NCI-H2081 (cell line): ENCODE measurements at regions not wholly inside any gene's neighbourhood (a gene's known extent, or its start where the extent isn't known, plus 50 kb on each side); places are given as distances from the start of the nearest gene placed in this dataset.

ENCODE experiments used
- DNase-seq, 2 experiments: peaks; one replicate each; lab custom pipeline; 2025; lab: John Stamatoyannopoulos, UW

DNA sequence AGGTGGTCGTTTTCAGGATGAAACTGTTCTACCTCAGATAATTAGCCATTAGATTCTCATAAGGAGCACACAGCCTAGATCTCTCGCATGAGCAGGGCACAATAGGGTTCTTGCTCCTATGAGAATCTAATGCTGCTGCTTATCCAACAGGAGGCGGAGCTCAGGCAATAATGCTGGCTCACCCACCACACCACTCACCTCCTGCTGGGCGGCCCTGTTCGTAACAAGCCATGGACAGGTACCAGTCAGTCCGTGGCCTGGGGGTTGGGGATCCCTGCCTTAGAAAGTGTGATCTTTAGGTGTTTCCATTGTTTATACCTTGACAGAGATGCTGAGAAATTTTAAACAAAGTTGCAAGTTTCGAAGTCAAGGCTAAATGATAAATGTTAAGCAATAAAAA lies 344.6 kb upstream of the HTR2A start:
- no peak for DNase-seq

DNA sequence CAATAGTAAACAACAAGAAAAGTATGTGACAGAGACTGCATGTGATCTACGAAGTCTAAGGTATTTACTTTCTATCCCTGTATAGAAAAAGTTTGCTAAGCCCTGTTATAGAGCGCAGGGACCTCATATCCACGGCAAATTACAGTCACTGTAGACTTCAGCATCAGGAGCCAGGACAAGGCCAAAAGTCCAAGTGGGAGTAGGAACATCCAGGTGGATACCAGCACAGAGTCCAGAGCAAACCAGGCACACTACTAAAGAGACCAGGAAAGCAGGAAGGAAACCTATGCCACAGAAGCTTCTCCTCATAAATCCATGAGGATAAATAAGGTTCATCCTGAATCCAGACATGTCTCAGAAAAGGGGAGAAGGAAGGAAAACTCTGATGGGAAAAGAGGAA lies 342.2 kb upstream of the HTR2A start:
- no peak for DNase-seq

DNA sequence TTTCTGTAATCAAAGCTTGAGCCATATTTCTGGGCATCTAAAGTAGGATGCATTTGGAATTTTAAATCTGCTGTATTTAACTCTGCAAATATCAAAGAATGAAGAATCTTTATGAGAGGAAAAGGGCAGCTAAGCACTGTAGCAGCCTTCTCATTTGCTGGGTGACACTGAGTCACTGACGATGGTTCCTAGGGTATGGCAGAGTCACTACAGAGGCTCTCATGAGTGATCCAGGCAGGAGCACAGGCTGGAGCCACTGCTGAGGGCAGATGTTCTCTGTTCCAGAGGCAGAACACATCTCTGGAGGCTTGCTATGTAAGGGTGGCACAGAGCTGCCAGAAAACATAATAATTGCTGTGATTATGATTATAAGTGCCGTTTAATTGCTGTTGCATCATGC lies 340.7 kb upstream of the HTR2A start:
- DNase-seq, result no peak

DNA sequence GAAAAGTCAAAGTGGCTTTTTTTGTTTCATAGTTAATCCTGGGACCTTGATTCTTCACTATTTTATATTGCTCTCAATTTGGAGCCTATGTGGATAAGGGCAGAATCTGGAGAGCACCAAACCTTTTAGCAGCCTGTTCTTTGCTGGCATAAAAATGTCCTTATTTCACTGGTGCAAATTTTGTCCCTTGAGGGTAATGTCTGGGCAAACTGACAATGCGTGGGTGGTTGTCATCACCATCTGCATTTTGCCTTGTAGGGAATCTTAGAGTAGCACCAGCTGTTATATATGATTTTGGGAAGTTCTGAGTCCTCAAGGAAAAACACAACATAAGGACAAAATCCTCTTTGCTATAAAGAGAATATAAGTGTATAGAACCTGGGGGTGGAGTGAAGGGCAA lies 336.9 kb upstream of the HTR2A start:
- DNase-seq, result no peak

DNA sequence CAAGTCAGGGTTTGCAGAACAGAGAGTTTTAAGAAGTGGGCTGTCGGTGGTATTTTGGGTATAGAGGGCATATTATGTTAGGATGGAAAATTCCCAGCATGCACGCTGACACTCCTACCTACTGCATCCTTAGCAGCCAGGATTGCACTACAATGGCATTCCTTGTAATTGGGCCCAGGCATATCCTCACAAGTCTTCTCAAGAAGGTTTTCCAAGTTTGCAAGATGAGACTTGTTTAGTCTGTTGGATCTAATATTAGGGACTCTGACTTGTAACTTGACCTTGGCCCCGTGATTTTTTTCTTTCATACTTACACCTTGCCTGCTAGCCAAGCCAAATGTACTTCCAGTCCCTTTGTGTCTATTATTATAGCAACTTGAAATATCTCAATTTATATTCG lies 335.7 kb upstream of the HTR2A start:
- no peak for DNase-seq

DNA sequence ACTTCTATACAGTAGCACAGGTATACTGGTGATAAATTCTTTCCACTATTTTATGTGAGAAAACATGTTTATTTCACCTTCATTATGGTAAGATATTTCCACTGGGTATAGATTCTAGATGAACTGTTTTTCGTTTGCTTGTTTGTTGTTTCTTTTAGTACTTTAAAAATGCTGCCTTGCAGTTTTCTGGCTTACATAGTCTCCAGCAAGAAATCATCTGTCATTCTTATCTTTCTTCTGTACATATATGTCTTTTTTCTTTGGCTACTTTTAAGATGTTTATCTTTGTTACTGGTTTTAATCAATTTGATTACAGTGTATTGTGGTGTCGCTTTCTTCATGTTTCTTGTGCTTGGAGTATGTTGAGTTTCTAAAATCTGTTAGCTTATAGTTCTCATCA lies 333.3 kb upstream of the HTR2A start:
- DNase-seq, result no peak

DNA sequence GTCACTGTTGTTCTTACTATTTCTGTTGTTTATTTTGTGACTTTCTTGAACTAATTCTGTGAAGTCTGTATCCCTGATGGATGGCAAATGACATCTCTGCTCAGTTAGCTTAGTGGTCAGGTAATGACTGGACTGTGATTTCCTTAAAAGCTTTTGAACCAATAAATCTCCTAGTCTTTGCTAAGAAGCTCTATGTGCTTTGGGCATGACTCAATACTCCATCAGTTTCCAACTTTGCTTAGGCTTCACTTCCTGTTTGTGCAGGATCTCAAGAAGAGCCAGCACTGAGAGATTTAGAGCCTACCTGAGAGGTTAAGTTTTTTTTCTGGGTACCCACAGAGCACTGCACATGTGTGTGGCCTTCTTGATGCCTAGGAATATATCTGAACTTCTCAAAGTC lies 329.7 kb upstream of the HTR2A start:
- no peak for DNase-seq

DNA sequence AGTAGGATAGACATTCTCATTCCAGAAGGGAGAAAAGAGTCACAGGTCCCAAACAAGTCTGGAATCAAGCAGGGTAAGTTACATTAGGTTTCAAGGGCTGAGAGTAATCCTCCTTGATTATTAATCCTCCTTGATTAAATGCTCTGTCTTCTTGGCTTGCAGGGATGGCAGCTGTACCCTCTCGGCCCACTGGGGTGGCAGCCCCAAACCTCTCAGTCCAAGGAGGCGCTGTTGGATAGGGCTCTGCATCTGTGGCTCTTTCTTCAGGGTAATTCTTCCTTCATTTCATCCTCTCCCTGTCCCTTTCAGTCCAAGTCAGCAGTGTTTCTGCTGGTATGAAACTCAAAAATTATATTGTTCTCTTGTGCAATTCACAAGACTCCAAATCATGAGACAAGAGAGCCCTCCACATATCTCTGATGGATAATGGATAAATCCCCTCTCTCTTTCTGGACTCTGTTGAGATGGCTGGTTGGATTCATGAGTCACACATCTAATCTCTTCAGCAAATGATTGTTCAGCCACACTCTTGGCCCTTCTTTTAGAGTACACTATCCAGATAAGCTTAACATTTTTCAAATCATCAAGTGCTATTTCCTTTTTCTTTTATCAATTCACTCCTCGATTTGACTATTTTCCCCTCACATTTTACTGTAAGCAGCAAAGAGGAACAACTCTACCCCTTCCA lies 323.7 kb upstream of the HTR2A start:
- DNase-seq, result no peak

DNA sequence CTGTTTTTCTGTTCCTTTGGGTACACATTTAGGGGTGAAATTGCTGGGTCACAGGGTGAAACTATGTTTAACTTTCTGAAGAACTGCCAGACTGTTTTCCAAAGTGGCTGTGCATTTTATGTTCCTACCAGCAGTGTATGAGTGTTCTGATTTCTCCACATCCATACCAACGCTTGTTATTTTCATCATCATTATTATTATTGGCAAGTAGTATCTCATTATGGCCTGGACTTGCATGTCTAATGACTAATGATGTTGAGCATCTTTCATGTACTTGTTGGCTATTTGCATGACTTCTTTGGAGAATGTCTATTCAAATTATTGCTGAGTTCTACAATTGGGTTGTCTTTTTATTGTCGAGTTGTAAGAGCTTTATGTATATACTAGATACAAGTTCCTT lies 321.8 kb upstream of the HTR2A start:
- DNase-seq, result no peak

DNA sequence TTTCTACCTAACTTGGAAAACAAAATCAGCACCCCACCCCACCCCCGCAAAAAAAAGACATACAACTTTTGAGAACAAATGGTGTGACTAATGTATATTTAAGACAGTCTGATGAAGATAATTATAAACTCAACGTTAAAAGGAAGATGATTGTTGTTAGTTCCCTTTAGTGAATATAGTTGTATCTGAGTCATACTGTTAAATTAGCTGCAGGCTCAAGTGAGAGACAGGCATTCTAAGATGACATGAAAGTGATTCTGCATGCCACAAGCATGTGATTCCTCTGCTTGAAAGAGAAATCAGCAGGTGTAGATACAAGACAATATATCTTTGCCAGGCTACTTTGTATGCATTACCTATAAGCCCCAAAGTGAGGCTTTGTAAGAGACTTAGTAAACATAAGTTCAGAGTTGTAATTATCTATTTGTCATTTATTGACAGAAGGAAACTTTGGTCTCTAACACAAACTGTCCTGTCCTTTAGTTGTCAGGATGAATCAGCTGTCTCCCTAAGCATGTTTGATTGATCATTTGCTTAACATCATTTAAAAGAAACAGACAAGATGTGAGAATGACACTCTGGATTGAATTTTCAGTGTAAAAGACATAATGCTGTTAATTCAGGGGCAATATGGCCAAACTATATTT lies 319.4 kb upstream of the HTR2A start:
- DNase-seq, result peak in 1 of 2 experiments; percentile 6

DNA sequence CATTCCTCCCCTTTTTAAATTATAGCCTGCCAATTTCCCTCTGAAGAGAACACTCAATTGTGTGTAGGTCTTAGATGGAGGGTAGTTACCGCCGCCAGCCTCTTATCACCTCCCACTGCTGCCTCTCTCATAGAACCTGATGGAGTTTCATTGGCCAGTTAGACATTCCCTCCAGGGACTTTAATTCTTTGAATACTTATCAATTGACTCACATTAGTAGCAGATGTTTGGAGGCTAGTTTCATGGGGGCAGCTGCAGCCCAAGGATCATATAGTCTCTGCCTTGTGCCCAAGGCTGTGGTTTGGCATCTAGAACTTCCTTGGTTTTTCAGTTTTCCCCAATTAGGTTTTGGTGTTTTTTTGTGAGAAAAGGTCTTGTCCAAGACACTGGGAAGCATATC lies 318.9 kb upstream of the HTR2A start:
- DNase-seq, result no peak

DNA sequence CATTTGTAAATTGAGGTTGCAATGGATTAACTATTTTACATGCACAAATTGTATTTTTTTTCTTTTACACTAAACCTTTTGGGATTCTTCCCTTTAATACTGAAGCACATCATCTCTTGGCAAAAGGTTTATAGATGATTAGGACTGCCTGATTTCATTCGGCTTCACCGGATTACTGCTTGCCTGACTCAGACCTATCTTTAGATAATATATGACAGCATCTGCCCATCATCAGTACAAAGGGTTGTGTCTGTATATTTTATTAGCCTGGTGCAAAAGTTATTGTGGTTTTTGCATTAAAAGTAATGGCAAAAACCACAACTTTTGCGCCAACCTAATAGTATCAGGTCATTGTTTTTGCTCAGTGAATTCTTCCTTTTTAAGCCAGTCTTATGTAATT lies 316.2 kb upstream of the HTR2A start:
- no peak for DNase-seq

DNA sequence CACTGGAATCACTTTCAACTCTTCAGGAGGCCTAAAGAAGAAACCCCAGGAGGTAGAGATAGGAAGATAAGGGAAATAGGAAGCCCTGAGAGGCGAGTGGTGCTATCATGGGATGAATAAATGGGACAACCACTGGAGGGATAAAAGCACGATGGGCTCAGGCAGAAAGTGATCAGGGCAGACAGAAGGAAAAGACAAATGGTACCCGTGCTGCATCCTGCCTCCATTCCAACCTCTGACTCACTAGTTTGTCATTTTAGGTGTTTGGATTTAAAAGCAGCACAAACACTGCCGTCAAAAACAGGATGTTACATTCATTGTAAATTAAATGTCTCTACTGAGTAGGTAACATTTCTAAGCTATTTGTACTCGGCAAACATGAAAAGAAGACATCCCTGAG lies 314.3 kb upstream of the HTR2A start:
- no peak for DNase-seq

DNA sequence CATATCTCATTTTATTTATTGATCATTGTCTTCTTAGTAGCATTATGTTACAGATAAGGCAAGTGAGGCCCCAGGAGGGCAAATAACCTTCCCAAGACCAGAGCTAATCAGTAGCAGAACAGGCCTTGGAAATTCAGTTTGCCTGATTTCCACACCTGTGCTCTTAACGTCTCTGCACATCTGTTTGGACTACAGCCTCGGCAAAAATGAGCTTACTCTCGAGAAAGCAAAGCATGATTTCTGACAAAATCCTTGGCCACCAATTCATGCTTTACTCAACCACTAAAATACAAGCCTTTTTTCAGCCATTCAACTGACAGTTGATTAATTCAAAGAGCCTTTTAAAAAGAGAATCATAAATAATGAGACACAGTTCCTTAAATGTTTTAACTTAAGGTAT lies 309.3 kb upstream of the HTR2A start:
- DNase-seq, result no peak

DNA sequence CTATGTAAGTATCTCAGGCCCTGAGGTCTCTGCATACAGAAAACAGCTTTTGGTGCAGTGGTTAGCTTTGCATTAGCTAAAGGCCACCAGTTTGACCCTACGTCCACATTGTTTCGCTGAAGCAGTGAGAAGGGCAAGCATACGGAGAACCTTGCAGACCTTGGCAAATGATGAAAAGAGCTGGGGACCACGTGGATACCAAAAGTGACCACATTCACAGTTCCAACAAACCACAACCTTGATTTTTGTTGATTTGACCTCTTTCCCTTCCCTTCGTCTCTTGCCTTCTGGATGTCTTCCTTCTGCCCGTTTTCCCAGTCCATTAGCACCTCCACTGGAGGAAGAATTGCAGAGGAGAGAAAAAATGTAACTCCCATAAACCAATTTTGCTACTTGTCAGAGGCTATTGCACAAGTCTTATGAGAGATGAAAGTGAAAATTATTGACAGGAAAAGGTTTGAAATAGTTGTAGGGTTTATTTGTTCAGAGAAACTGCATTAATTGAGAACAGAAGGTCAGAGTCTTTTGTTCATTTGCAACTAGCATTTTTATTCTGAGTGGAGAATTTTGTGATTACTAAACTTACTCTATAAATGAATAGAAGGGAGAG lies 293.9 kb upstream of the HTR2A start:
- DNase-seq, result no peak

DNA sequence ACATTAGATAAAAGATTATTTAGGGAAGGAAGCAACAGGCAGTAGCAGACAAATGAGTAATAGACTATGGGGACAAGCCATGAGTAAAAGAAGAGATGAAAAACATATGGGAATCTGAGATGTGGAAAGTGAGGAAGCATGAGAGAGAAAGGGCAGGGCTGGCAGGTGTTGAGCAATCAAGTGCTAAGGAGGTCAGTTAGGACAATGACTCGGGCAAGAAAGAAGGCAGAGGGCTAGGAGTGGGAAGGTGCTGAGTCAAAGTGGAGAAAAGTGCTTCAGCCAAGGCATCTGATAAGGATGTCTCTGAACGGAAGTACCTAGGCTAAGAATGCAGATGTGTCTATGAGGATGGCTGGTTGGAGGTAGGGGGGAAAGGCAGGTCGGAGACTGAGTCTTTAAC lies 291.9 kb upstream of the HTR2A start:
- DNase-seq, result no peak

DNA sequence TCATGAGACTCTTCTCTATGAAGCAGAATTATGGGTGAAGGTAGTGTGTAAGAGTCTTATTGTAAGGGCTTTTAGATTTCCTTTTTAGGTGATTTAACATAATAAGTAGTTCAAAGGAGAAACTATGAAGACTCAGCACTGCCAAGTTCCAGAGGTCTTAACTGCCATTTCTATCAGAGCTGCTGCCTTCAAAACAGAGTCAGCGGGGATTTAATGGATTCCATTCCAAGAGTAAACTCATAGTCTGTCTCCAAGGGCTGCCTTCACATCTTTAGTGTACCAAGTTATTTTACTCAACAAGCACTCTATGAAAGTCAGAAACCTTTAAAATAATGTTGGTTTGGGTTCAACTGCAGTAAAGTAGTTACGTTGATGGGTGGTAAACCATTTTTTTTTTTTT lies 289.6 kb upstream of the HTR2A start:
- DNase-seq, result no peak

DNA sequence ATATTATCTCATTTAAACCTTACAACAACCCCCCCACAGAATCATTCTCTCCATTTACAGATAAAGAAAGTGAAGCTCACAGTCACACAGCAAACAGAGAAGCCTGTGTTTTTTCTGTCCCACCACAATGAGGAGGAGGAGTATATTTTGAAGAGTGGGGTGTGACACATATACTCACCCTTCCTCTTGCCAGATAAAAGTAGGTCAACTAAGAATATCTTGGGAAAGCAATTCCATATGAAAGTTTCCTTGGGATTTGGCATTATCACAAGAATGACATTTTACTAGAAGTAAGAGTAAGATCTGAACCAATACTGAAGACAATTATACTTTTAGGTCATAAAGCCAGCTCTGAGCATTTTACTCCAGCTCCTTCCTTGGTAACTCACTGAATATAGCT lies 287.5 kb upstream of the HTR2A start:
- DNase-seq, result no peak

DNA sequence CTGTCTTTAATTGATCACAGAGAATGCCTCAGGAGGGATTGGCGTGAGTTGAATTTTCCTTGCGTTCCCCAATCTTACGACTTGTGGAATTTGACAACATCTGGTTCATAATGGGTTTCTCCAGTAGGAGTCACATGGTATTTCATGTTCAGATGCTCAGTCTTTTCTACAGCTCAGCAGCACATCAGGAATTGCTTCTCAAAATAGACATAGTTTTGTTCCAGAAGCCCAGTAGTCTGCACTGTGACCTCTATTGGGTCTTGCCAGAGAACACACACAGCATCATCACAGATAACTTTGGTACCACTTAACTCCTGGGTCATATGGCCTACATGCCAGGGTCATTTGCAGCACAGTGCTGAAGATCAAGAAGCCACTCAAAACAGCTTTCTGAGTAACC lies 282.5 kb upstream of the HTR2A start:
- no peak for DNase-seq

DNA sequence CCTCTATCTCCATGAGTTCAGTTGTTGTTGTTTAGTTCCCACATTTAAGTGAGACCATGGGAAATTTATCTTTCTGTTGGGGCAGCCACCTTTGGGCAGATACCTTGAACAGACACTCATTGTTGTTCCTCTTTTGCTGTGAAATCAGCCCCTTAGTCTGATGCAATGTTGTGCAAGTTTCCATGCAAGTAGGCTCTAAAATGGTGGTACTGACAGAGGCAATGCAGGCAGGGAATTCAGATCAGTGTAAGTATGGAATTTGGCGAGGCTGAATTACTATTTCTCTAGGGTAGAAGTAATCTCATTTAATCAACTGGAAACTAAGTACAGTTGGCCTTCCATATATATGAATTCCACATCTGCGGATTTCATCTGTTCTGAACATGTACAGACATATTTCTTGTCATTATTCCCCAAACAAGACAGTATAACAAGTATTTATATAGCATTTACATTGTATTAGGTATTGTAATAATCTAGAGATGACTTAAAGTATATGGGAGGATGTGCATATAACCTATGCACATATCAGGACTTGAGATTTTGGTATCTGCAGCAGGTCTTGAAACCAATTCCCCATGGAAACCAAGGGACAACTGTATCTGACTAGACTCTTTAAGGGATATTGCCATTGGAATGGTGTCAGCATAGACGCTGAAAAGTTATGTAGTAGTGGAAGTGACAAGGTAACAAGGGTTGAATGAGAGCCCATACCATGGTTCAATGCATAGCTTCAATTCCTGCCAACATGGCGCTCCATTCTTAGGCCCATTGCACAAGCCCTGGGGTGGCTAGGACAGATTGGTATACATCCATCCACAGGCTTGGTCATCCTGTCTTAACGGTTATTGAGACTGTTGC lies 281.5 kb upstream of the HTR2A start:
- no peak for DNase-seq

DNA sequence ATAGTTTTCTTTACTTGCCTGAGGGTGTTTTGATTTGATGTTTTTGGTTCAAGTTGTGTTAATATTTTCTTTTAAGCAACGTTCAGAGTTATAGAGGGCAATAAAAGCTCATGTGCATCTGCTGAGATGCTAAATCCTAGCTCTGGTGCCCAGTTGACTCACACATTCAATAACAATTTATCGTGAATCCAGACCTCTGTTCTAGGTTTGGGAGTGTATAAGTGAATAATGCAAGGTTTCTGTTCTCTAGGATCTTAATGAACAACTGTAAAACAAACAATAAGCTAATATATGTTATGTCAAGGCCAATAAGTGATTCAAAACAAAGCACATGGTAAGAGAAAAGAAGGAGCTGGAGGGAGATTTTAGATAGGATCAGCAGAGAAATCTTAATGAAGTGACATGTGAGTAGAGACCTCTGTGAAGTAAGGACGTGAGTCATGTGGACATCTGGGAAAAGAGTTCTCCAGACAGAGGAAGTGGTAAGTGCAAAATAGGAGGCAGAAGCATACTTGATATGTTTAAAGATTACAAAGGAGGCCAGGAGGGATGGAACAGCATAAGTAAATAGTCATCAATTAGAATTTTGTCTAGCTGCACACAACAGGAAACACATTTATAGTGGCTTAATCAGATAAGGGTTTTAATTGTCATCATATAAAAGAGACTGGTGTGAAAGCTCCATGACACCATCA lies 278.5 kb upstream of the HTR2A start:
- no peak for DNase-seq

DNA sequence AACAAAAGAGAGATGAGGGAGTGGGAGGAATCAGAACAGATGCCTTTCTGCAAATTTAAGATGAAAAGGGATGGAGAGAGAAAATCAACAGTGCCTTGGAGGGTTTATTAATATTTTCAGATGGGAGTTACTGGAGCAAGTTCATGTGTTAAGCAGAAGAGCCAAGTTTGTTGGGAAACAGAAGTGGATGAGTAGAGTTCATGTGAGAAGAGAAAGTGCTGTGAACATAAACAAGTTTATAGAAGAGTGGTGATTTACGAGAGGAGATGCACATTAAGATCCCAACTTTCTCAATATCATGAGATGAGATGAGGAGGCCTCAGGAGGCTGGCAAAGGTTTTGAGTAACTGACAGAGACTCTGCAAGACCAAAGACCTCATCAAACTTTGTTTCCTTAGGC lies 274.1 kb upstream of the HTR2A start:
- no peak for DNase-seq
